Esophagus muscularis mucosa (tissue), 3 donors: ENCODE measurements at regions not wholly inside any gene's neighbourhood (a gene's known extent, or its start where the extent isn't known, plus 50 kb on each side); places are given as distances from the start of the nearest gene placed in this dataset.

Experiments used
- POLR2AphosphoS5 ChIP-seq, 2 donors: sonication (generic); formaldehyde crosslinking; IDR thresholded peaks; one replicate each; pipeline ENCODE4 v1.6.1; 2017; ENCODE audit warnings: antibody characterized with exemption in 2 of 2
- TF ChIP-seq, protein P1 (sequence below), 3 experiments: fragments of 200-600 bp in 2 of 3; fragments of 450-650 bp in 1 of 3; sonication (generic) in 2 of 3; IDR thresholded peaks; one replicate each; pipeline ENCODE4 v1.5.1; 2017 to 2019; ENCODE audit warnings: antibody characterized with exemption in 3 of 3, mild to moderate bottlenecking in 2 of 3, moderate library complexity in 1 of 3

DNA sequence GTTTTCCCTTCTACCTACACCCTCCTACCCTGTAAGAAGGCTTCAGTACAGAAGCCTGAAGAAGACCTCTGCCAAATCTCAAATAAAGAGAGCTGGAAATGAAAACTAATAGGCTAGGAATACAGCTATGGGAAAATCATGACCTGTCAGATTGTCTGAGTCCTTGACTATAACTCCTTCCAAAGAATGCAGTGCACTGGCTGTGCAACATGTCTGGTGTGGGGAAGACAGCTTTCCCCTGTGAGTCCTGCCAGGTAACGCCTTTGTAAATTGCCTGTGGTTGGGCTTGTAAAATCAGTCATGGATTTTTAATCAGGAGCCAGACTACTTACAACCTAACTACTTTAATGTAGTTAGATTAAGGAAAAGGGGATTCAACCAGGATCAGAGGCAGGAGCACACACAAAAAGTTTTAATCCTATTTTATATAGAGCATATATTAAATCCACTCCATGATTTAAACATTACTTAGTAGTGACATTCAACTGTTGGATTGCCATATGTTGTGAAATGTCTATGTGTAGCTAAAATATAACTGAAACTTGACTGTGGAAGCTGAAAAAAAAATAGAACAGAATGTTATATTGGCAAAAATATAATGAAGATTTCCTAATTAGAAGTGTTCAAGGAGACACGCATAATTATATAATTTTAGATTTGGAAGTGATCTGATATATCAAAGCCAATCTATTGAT lies 1667.8 kb downstream of the KCNT2 start:
- TF ChIP-seq, protein P1, sequence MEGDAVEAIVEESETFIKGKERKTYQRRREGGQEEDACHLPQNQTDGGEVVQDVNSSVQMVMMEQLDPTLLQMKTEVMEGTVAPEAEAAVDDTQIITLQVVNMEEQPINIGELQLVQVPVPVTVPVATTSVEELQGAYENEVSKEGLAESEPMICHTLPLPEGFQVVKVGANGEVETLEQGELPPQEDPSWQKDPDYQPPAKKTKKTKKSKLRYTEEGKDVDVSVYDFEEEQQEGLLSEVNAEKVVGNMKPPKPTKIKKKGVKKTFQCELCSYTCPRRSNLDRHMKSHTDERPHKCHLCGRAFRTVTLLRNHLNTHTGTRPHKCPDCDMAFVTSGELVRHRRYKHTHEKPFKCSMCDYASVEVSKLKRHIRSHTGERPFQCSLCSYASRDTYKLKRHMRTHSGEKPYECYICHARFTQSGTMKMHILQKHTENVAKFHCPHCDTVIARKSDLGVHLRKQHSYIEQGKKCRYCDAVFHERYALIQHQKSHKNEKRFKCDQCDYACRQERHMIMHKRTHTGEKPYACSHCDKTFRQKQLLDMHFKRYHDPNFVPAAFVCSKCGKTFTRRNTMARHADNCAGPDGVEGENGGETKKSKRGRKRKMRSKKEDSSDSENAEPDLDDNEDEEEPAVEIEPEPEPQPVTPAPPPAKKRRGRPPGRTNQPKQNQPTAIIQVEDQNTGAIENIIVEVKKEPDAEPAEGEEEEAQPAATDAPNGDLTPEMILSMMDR (IDR thresholded peaks at IDR 0.05), result no peak
- no peak for TF ChIP-seq POLR2AphosphoS5 (IDR thresholded peaks at IDR 0.05)
